ENCODE measurements at regions not wholly inside any gene's neighbourhood (a gene's known extent, or its start where the extent isn't known, plus 50 kb on each side); places are given as distances from the start of the nearest gene placed in this dataset.

GRCh38 chr5:6110441-6111005, 267.8 kb downstream of the MED10 start:
- DNase-seq (ENCODE audit: low read depth, low spot score) = no peak
- no peaks in the 10 kb centered on the region for H3K36me3 Mint-ChIP-seq (ENCODE audit: low read depth)

GRCh38 chr5:6108981-6109825, 269.1 kb downstream of the MED10 start:
- no peak overlapping the region for H3K4me3 Mint-ChIP-seq
- TF ChIP-seq CTCF (conservative IDR thresholded peaks at IDR 0.05) = no peak
- peaks cover 13% of the 10 kb centered on the region for H3K27me3 Mint-ChIP-seq (ENCODE audit: low read depth)
- no peak for DNase-seq (ENCODE audit: low read depth, low spot score)
- no peaks in the 10 kb centered on the region for H3K9me3 Mint-ChIP-seq
- no peak overlapping the region for H3K27ac Mint-ChIP-seq (ENCODE audit: unreplicated experiment)
- no peaks in the 10 kb centered on the region for H3K36me3 Mint-ChIP-seq (ENCODE audit: low read depth)
- no peaks in the 10 kb centered on the region for H3K4me1 Mint-ChIP-seq

More at GRCh38 chr5:6110441-6111005, 267.8 kb downstream of the MED10 start:
- Mint-ChIP-seq H3K9me3 (no peaks in the 10 kb centered on the region), H3K4me1 (no peaks in the 10 kb centered on the region), H3K27ac (ENCODE audit: unreplicated experiment) (no peak overlapping the region), H3K27me3 (ENCODE audit: low read depth) (peaks cover 8% of the 10 kb centered on the region), H3K4me3 (no peak overlapping the region)
- TF ChIP-seq CTCF (conservative IDR thresholded peaks at IDR 0.05) = no peak

- DNase-seq (ENCODE audit: low read depth, low spot score) = no peak
- Mint-ChIP-seq H3K4me3 (no peak overlapping the region), H3K4me1 (no peaks in the 10 kb centered on the region), H3K36me3 (ENCODE audit: low read depth) (no peaks in the 10 kb centered on the region), H3K27ac (ENCODE audit: unreplicated experiment) (no peak overlapping the region), H3K27me3 (ENCODE audit: low read depth) (peaks cover 10% of the 10 kb centered on the region), H3K9me3 (no peaks in the 10 kb centered on the region)
- TF ChIP-seq CTCF (conservative IDR thresholded peaks at IDR 0.05) = no peak
Observed at GRCh38 chr5:6108540-6108848, 269.9 kb downstream of the MED10 start.

- no peak for TF ChIP-seq CTCF (conservative IDR thresholded peaks at IDR 0.05)
- H3K4me1 Mint-ChIP-seq = no peaks in the 10 kb centered on the region
- no peak overlapping the region for H3K4me3 Mint-ChIP-seq
- no peaks in the 10 kb centered on the region for H3K9me3 Mint-ChIP-seq
- no peak overlapping the region for H3K27ac Mint-ChIP-seq (ENCODE audit: unreplicated experiment)
- H3K27me3 Mint-ChIP-seq (ENCODE audit: low read depth) = peaks cover 5% of the 10 kb centered on the region
- no peak for DNase-seq (ENCODE audit: low read depth, low spot score)
- H3K36me3 Mint-ChIP-seq (ENCODE audit: low read depth) = no peaks in the 10 kb centered on the region
Observed at GRCh38 chr5:6107675-6108539, 270.4 kb downstream of the MED10 start.

- H3K4me3 Mint-ChIP-seq = no peak overlapping the region
- TF ChIP-seq CTCF (conservative IDR thresholded peaks at IDR 0.05) = no peak
- no peaks in the 10 kb centered on the region for H3K9me3 Mint-ChIP-seq
- H3K27ac Mint-ChIP-seq (ENCODE audit: unreplicated experiment) = no peak overlapping the region
- H3K4me1 Mint-ChIP-seq = no peaks in the 10 kb centered on the region
- H3K27me3 Mint-ChIP-seq (ENCODE audit: low read depth) = peaks cover 5% of the 10 kb centered on the region
- DNase-seq (ENCODE audit: low read depth, low spot score) = no peak
- no peaks in the 10 kb centered on the region for H3K36me3 Mint-ChIP-seq (ENCODE audit: low read depth)
Observed at GRCh38 chr5:6106756-6107155, 271.6 kb downstream of the MED10 start.
